T-helper 1 cell treated with Interleukin-12 subunit alpha and Interleukin-12 subunit beta and Interleukin-4 antibody, amounts not matched to agents 30 ng/mL and 1 ng/mL, for 36 hours (primary cell): ENCODE measurements at regions not wholly inside any gene's neighbourhood (a gene's known extent, or its start where the extent isn't known, plus 50 kb on each side); places are given as distances from the start of the nearest gene placed in this dataset.
"Not testable (repeated sequence)": the region's sequence is repeated elsewhere in the genome, so short reads cannot be mapped to it uniquely, and the experiment has no call there.

ENCODE experiments used
- intact Hi-C: fragments of 100-400 bp; cut with micrococcal nuclease; formaldehyde crosslinking; loops from one replicate; pipeline ENCODE4 v1.15.1; 2024

DNA sequence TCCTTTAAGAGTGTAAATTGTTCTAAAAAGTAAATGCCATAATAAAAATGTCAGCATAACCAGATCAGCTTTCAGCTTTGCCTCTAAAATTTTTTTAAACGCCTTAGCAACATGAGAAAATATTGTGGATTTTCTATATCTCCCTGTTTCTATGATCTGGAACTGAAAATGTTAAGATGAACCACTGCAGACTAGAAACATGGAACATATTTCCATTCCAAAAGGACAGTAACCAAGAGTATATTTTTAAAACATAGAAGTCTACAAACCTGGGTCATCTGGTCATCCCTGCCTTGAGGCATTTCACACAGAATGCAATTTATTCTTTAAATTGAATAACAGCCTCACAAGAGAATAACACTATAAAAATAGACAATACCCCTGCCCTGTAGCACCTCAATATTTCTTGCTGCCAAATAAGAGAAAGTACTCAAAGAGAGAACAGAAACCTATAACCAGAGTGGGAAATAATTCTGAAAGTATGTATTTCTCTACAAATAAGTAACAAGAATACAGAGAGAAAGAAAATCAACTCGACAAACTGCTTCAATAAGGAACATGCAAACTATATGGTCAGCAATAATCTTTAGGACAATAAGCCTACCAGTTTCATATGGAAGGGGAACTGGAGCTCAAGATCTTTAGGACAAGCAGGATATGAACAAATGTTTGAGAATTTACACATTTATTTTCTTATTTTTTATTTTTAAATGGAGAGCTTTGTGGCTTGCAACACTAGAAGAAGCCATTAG, 949.0 kb downstream of the EPHA3 start:
- intact Hi-C loops = no loop called here

GRCh38 chr3:90062016-90062415, 954.6 kb downstream of the EPHA3 start:
- intact Hi-C loops = no loop called here

- intact Hi-C loops = no loop called here
These were observed 955.3 kb downstream of the EPHA3 start for GRCh38 chr3:90062631-90063200.

- intact Hi-C loops = no loop called here
These were observed 961.4 kb downstream of the EPHA3 start for GRCh38 chr3:90068783-90069182.

- intact Hi-C loops = no loop called here
These were observed 962.3 kb downstream of the EPHA3 start for GRCh38 chr3:90069748-90070147.

- intact Hi-C loops = no loop called here
These were observed 968.7 kb downstream of the EPHA3 start for GRCh38 chr3:90076136-90076535.

- intact Hi-C loops = no loop called here
These were observed 973.6 kb downstream of the EPHA3 start for GRCh38 chr3:90080988-90081387.

- intact Hi-C loops = not testable (repeated sequence)
These were observed 978.9 kb downstream of the EPHA3 start for GRCh38 chr3:90086297-90086696.

DNA sequence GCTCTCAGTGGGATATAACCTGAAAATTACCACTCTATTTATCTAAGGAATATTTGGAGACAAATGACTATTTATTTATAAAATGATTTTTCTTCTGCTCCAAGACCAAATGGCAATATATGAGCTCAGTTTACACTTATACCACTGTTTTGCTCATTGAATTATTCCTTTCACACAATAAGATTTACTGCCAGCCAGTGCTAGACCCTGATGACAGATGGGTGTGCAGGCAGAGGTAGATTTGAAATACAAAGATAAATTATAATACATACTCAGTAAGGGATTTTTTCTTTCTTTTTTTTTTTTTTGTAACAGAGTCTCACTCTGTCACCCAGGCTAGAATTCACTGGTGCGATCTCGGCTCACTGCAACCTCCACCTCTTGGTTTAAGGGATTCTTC, 980.3 kb downstream of the EPHA3 start:
- intact Hi-C loops = no loop called here

GRCh38 chr3:90091549-90091948, 984.1 kb downstream of the EPHA3 start:
- intact Hi-C loops = loop anchor here (5.0 kb wide), 1 partner anchor 1889 kb away; no protein-coding TSS in a partner anchor

- intact Hi-C loops = loop anchor here (5.0 kb wide), 1 partner anchor 1891 kb away; no protein-coding TSS in a partner anchor
These were observed 985.6 kb downstream of the EPHA3 start for GRCh38 chr3:90092994-90093393.

GRCh38 chr3:90095811-90096210, 988.4 kb downstream of the EPHA3 start:
- intact Hi-C loops = no loop called here

- intact Hi-C loops = no loop called here
These were observed 992.1 kb downstream of the EPHA3 start for GRCh38 chr3:90099493-90099892.

DNA sequence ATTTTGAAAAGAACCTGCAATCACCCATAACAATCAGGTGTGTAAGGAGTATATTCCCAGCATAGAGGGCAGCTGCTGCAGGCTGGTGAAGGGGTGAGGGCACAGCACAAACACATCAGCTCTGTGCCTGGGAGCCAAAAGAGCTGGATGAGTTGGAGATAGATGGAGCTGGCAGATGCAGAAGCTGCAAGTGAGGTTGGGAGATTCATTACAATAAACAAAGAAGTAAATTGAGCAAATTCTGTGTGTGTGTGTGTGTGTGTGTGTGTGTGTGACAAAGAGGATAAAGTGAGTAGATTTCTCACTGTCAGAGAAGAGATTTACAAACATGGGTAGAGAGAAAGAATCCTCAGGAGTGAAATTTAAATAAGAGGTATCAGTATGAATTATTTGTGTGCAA, 994.7 kb downstream of the EPHA3 start:
- intact Hi-C loops = no loop called here

DNA sequence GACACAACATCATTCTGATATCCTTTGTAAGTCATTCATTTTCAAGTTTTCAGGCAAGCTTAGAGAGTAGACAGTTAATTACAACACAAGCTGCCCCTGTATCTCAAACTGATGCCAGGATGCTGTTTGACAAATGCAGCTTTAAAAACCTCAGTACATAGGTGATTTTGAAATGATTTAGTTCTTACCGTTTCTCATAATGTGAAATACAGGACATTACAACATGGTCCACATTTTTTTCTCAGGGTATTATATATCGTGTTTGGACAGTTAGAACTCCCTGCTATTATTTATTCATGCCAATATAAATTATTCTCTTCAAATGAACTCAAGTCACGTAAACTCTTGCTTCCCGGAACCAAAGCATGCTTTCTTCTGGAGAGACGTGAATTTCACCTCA, 1013.9 kb downstream of the EPHA3 start:
- intact Hi-C loops = no loop called here

GRCh38 chr3:90128391-90128790, 1021.0 kb downstream of the EPHA3 start:
- intact Hi-C loops = no loop called here

- intact Hi-C loops = no loop called here
These were observed 1022.3 kb downstream of the EPHA3 start for GRCh38 chr3:90129730-90130129.

DNA sequence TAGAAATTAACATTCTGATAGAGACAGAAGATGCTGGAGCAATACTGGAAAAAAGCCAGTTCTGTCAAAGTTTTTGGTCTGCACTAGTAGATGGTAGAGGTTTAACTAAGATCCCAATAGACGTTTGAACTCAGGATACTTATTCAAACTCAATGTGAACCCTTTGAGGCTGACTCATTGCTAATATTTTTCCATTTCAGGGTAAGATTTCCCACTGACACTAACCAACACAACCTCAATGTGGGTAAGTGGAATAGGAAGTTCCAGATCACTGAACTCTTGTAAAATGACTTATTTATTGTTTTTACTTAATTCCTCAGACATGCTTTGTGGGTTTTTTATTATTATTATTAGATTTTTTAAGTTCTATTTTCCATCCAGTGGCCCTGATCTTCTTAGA, 1024.8 kb downstream of the EPHA3 start:
- intact Hi-C loops = no loop called here

- intact Hi-C loops = no loop called here
These were observed 1026.7 kb downstream of the EPHA3 start for GRCh38 chr3:90134090-90134489.

DNA sequence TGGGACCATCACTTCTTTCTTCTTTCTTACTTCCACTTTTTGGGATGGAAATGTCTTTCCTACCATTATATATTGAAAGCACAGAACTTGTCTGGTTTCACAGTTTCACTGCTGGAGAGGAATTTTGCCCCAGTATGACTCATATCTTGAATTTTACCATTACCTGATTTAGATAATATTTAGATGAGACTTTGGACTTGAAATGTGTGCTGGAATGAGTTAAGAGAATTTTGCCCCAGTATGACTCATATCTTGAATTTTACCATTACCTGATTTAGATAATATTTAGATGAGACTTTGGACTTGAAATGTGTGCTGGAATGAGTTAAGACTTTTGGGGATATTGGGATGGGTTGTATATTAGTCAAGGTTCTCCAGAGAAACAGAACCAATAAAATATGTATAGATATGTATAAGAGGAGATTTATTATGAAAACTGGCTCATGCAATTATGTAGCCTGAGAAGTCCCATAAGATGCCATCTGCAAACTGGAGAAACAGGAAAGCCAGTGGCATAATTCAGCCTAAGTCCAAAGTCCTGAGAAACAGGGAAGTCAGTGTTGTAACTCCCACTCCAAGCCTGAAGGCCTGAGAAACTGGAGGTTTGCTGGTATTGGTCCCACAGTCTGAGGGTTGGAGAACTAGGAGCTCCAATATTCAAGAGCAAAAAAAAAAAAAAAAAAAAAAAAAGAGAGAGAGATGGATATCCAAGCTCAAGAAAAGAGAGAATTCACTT, 1029.2 kb downstream of the EPHA3 start:
- intact Hi-C loops = no loop called here

DNA sequence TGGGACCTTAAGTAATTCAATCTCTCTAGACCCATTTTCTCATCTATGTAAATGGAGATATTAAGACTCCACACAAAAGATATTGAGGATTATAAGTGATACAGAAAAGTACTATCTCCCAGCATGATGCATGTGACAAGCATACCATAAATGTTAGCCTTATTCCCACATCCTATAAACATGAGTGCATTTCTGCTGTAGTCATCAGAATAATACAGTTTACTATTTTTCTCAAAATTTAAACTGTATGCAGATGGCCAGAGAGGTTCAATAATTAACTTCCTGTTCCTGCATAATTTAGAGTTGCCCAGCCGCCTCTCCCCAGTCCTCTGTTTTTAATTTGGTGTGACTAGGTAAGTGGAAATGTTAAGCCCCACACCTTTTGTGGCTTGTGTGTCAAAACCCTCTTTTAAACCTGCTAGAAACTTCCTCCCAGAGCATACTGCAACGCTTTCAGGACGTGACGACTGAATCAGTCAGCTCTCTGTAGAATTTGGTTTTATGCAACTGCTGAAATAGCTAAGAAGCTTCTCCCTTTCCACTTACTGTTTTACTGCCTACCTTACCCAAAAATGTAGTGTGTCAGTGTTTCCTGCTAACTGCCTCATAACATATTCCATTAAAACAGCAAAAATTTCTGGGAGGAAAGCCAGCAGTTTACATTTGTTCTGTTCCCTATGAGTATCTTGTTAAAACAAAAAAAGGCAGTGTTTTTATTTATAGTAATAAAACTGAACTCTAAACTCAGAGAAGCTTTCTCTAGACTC, 1037.9 kb downstream of the EPHA3 start:
- intact Hi-C loops = no loop called here

DNA sequence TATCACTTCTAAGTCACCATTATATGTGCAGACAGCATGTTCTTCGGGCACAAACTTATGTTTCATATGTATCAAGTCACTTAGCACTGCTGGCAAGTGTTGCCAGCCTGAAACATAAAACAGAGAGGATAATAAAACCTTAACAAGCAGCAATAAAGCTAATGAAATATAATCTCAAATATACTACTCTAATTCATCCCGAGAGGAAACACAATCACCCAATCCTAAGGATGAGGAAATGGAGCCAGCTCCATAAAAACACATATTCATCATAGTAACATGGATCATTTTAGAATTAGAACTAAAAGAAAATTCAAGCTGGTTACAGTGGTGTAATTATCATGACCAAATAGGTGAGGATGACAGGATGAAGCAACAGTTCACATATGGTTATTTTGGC, 1072.7 kb downstream of the EPHA3 start:
- intact Hi-C loops = no loop called here
